GM20431 (cell line): ENCODE measurements at regions not wholly inside any gene's neighbourhood (a gene's known extent, or its start where the extent isn't known, plus 50 kb on each side); places are given as distances from the start of the nearest gene placed in this dataset.
"Not testable (repeated sequence)": the region's sequence is repeated elsewhere in the genome, so short reads cannot be mapped to it uniquely, and the experiment has no call there.

ENCODE experiments used
- in situ Hi-C: fragments of 300-500 bp; cut with MseI, MboI; formaldehyde crosslinking; loops from one replicate; pipeline ENCODE4 v1.15.0; 2020; ENCODE audit warnings: low sequenced_read_pairs; ENCODE audit not compliant: unreplicated experiment

GRCh38 chr20:12752900-12753693 is 255.7 kb upstream of the SPTLC3 start:
- in situ Hi-C loops = not testable (repeated sequence)

- in situ Hi-C loops = not testable (repeated sequence)
Observed at GRCh38 chr20:12753742-12754141, 255.0 kb upstream of the SPTLC3 start.

- in situ Hi-C loops = not testable (repeated sequence)
Observed at GRCh38 chr20:12759493-12759892, 249.3 kb upstream of the SPTLC3 start.

- in situ Hi-C loops = no loop called here
Observed at GRCh38 chr20:12762725-12763124, 246.0 kb upstream of the SPTLC3 start.

- in situ Hi-C loops = no loop called here
Observed at GRCh38 chr20:12763406-12763805, 245.4 kb upstream of the SPTLC3 start.

- in situ Hi-C loops = no loop called here
Observed at GRCh38 chr20:12764053-12764452, 244.7 kb upstream of the SPTLC3 start.

GRCh38 chr20:12764851-12765250 is 243.9 kb upstream of the SPTLC3 start:
- in situ Hi-C loops = no loop called here

GRCh38 chr20:12773936-12774335 is 234.8 kb upstream of the SPTLC3 start:
- in situ Hi-C loops = no loop called here

GRCh38 chr20:12775041-12775440 is 233.7 kb upstream of the SPTLC3 start:
- in situ Hi-C loops = no loop called here

- in situ Hi-C loops = no loop called here
Observed at GRCh38 chr20:12777016-12777415, 231.8 kb upstream of the SPTLC3 start.

GRCh38 chr20:12786276-12786675 is 222.5 kb upstream of the SPTLC3 start:
- in situ Hi-C loops = no loop called here

- in situ Hi-C loops = no loop called here
Observed at GRCh38 chr20:12788632-12789299, 220.0 kb upstream of the SPTLC3 start.

GRCh38 chr20:12790859-12791258 is 217.9 kb upstream of the SPTLC3 start:
- in situ Hi-C loops = no loop called here

GRCh38 chr20:12798286-12798685 is 210.5 kb upstream of the SPTLC3 start:
- in situ Hi-C loops = no loop called here

GRCh38 chr20:12808006-12808567 is 200.7 kb upstream of the SPTLC3 start:
- in situ Hi-C loops = no loop called here

GRCh38 chr20:12815231-12815768 is 193.5 kb upstream of the SPTLC3 start:
- in situ Hi-C loops = no loop called here

GRCh38 chr20:12815778-12816408 is 192.9 kb upstream of the SPTLC3 start:
- in situ Hi-C loops = no loop called here

GRCh38 chr20:12821249-12821648 is 187.5 kb upstream of the SPTLC3 start:
- in situ Hi-C loops = no loop called here

GRCh38 chr20:12823734-12824133 is 185.0 kb upstream of the SPTLC3 start:
- in situ Hi-C loops = no loop called here

- in situ Hi-C loops = no loop called here
Observed at GRCh38 chr20:12824328-12825225, 184.2 kb upstream of the SPTLC3 start.
